ENCODE measurements at regions not wholly inside any gene's neighbourhood (a gene's known extent, or its start where the extent isn't known, plus 50 kb on each side); places are given as distances from the start of the nearest gene placed in this dataset.

GRCh38 chr12:124718036-124718435 is 145.6 kb downstream of the SCARB1 start:
- TF ChIP-seq, protein P1, sequence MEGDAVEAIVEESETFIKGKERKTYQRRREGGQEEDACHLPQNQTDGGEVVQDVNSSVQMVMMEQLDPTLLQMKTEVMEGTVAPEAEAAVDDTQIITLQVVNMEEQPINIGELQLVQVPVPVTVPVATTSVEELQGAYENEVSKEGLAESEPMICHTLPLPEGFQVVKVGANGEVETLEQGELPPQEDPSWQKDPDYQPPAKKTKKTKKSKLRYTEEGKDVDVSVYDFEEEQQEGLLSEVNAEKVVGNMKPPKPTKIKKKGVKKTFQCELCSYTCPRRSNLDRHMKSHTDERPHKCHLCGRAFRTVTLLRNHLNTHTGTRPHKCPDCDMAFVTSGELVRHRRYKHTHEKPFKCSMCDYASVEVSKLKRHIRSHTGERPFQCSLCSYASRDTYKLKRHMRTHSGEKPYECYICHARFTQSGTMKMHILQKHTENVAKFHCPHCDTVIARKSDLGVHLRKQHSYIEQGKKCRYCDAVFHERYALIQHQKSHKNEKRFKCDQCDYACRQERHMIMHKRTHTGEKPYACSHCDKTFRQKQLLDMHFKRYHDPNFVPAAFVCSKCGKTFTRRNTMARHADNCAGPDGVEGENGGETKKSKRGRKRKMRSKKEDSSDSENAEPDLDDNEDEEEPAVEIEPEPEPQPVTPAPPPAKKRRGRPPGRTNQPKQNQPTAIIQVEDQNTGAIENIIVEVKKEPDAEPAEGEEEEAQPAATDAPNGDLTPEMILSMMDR (IDR thresholded peaks at IDR 0.05; ENCODE audit: poor library complexity): no peak
- no peak for TF ChIP-seq EZH2phosphoT487 (IDR thresholded peaks at IDR 0.05; ENCODE audit: low read depth, severe bottlenecking, unreplicated experiment)
- no peak for TF ChIP-seq EZH2 (IDR thresholded peaks at IDR 0.05; ENCODE audit: borderline replicate concordance)

Measured in hepatocyte (in vitro differentiated cells).